ENCODE measurements at regions not wholly inside any gene's neighbourhood (a gene's known extent, or its start where the extent isn't known, plus 50 kb on each side); places are given as distances from the start of the nearest gene placed in this dataset.
"Not testable (repeated sequence)": the region's sequence is repeated elsewhere in the genome, so short reads cannot be mapped to it uniquely, and the experiment has no call there.

- ATAC-seq (ENCODE audit: poor library complexity) = no peak
- DNase-seq = no peak
- intact Hi-C loops (cut with DNase I) = no loop called here
Measured at GRCh38 chr4:91965166-91965565, 338.6 kb upstream of the GRID2 start.

- no peak for DNase-seq
- ATAC-seq (ENCODE audit: poor library complexity) = no peak
- intact Hi-C loops (cut with DNase I) = no loop called here
Measured at GRCh38 chr4:91973479-91974153, 330.1 kb upstream of the GRID2 start.

GRCh38 chr4:91984466-91984865 is 319.3 kb upstream of the GRID2 start:
- intact Hi-C loops (cut with DNase I) = no loop called here
- ATAC-seq (ENCODE audit: poor library complexity) (no peak), DNase-seq (no peak)

- ATAC-seq (ENCODE audit: poor library complexity) (no peak), DNase-seq (no peak)
- intact Hi-C loops (cut with DNase I) = no loop called here
Measured at GRCh38 chr4:91989914-91990313, 313.9 kb upstream of the GRID2 start.

- DNase-seq = no peak
- ATAC-seq (ENCODE audit: poor library complexity) = no peak
- intact Hi-C loops (cut with DNase I) = no loop called here
Measured at GRCh38 chr4:91990726-91991125, 313.0 kb upstream of the GRID2 start.

GRCh38 chr4:91997045-91997444 is 306.7 kb upstream of the GRID2 start:
- intact Hi-C loops (cut with DNase I) = no loop called here
- no peak for ATAC-seq (ENCODE audit: poor library complexity)

GRCh38 chr4:92012899-92013867 is 290.6 kb upstream of the GRID2 start:
- ATAC-seq (ENCODE audit: poor library complexity) (peak; percentile 31), DNase-seq (no peak)
- intact Hi-C loops (cut with DNase I) = no loop called here

More at GRCh38 chr4:91997045-91997444, 306.7 kb upstream of the GRID2 start:
- DNase-seq = no peak

- no peak for ATAC-seq (ENCODE audit: poor library complexity)
- intact Hi-C loops (cut with DNase I) = no loop called here
- DNase-seq = no peak
Measured at GRCh38 chr4:92014067-92014466, 289.7 kb upstream of the GRID2 start.

- intact Hi-C loops (cut with DNase I) = no loop called here
- ATAC-seq (ENCODE audit: poor library complexity) (no peak), DNase-seq (no peak)
Measured at GRCh38 chr4:92021203-92021602, 282.6 kb upstream of the GRID2 start.

GRCh38 chr4:92021788-92022187 is 282.0 kb upstream of the GRID2 start:
- ATAC-seq (ENCODE audit: poor library complexity) (no peak), DNase-seq (no peak)
- intact Hi-C loops (cut with DNase I) = no loop called here

GRCh38 chr4:92028830-92029229 is 274.9 kb upstream of the GRID2 start:
- intact Hi-C loops (cut with DNase I); ATAC-seq (ENCODE audit: poor library complexity); DNase-seq: not testable (repeated sequence)

GRCh38 chr4:92031825-92032224 is 271.9 kb upstream of the GRID2 start:
- intact Hi-C loops (cut with DNase I) = no loop called here
- ATAC-seq (ENCODE audit: poor library complexity) = no peak

GRCh38 chr4:92035666-92036065 is 268.1 kb upstream of the GRID2 start:
- DNase-seq = no peak
- intact Hi-C loops (cut with DNase I) = no loop called here
- ATAC-seq (ENCODE audit: poor library complexity) = no peak

More at GRCh38 chr4:92031825-92032224, 271.9 kb upstream of the GRID2 start:
- no peak for DNase-seq

- ATAC-seq (ENCODE audit: poor library complexity) (no peak), DNase-seq (no peak)
- intact Hi-C loops (cut with DNase I) = no loop called here
Measured at GRCh38 chr4:92045718-92046117, 258.0 kb upstream of the GRID2 start.

- ATAC-seq (ENCODE audit: poor library complexity) = no peak
- no peak for DNase-seq
- intact Hi-C loops (cut with DNase I) = no loop called here
Measured at GRCh38 chr4:92047209-92047875, 256.4 kb upstream of the GRID2 start.

- intact Hi-C loops (cut with DNase I) = no loop called here
- no peak for DNase-seq
- no peak for ATAC-seq (ENCODE audit: poor library complexity)
Measured at GRCh38 chr4:92050875-92051274, 252.9 kb upstream of the GRID2 start.

GRCh38 chr4:92059615-92060014 is 244.2 kb upstream of the GRID2 start:
- intact Hi-C loops (cut with DNase I) = no loop called here
- no peak for DNase-seq
- ATAC-seq (ENCODE audit: poor library complexity) = no peak

GRCh38 chr4:92060333-92060732 is 243.4 kb upstream of the GRID2 start:
- no peak for ATAC-seq (ENCODE audit: poor library complexity)
- DNase-seq = no peak
- intact Hi-C loops (cut with DNase I) = no loop called here

GRCh38 chr4:92064574-92064973 is 239.2 kb upstream of the GRID2 start:
- ATAC-seq (ENCODE audit: poor library complexity) (no peak), DNase-seq (no peak)
- intact Hi-C loops (cut with DNase I) = no loop called here

All from Right ventricle myocardium superior (tissue), 1 donor.